IMR-90 (cell line): ENCODE measurements at regions not wholly inside any gene's neighbourhood (a gene's known extent, or its start where the extent isn't known, plus 50 kb on each side); places are given as distances from the start of the nearest gene placed in this dataset.

ENCODE experiments used
- ATAC-seq: fragments of 200-7000 bp; cut with Tn5 transposase; 2 replicates; pipeline ENCODE4 v1.9.1; 2020; ENCODE audit warnings: low read depth, mild to moderate bottlenecking, moderate library complexity
- BruUV-seq: library from RNA; stranded (reverse); fragments of 400-500 nt; replicated peaks from 2 replicates; lab custom pipeline; 2021; lab: Mats Ljungman, UMichigan
- CTCF ChIA-PET: fragments of 300-600 bp; formaldehyde crosslinking; extraction: SDS; loops from one replicate; lab custom pipeline; 2021; ENCODE audit warnings: antibody characterized with exemption; lab: Yijun Ruan, JAX
- POLR2A ChIA-PET: fragments of 300-600 bp; sonication (Branson Sonifier 250); formaldehyde crosslinking; loops from one replicate; lab custom pipeline; 2022; ENCODE audit warnings: antibody characterized with exemption; ENCODE audit not compliant: unreplicated experiment; lab: Charles Lee
- DNase-seq: peaks from one replicate; pipeline ENCODE4 v3.0.0; 2013
- H2AFZ ChIP-seq: replicated peaks from 2 replicates; pipeline ENCODE3; 2013; ENCODE audit warnings: low read length, mild to moderate bottlenecking; ENCODE audit not compliant: poor library complexity
- H2AK5ac ChIP-seq: 2 replicates; pipeline ENCODE4 v1.6.1; 2013; ENCODE audit warnings: low read depth, low read length, inconsistent platforms
- H2AK9ac ChIP-seq: replicated peaks from 2 replicates; pipeline ENCODE3; 2013; ENCODE audit warnings: mild to moderate bottlenecking, low read depth, low read length, moderate library complexity; ENCODE audit not compliant: poor library complexity
- H2BK120ac ChIP-seq: 2 replicates; pipeline ENCODE4 v1.6.1; 2013; ENCODE audit warnings: low read depth, low read length, inconsistent platforms
- H2BK15ac ChIP-seq: 3 replicates; pipeline ENCODE4 v1.6.1; 2013; ENCODE audit warnings: low read depth, low read length, inconsistent platforms
- H2BK20ac ChIP-seq: 2 replicates; pipeline ENCODE4 v1.6.1; 2013; ENCODE audit warnings: low read depth, mild to moderate bottlenecking, inconsistent platforms, low read length, moderate library complexity
- H2BK5ac ChIP-seq: 2 replicates; pipeline ENCODE4 v1.6.1; 2013; ENCODE audit warnings: mild to moderate bottlenecking, low read depth, low read length, inconsistent platforms; ENCODE audit not compliant: poor library complexity, severe bottlenecking
- H3K14ac ChIP-seq: replicated peaks from 2 replicates; pipeline ENCODE4 v1.6.1; 2013; ENCODE audit warnings: low read depth, low read length, inconsistent platforms
- H3K18ac ChIP-seq: 2 replicates; pipeline ENCODE4 v1.6.1; 2013; ENCODE audit warnings: low read depth, low read length, control low read depth
- H3K23ac ChIP-seq: 2 replicates; pipeline ENCODE4 v1.6.1; 2013; ENCODE audit warnings: low read depth, low read length, inconsistent platforms
- H3K27ac ChIP-seq: 2 replicates; pipeline ENCODE4 v1.5.1; 2013; ENCODE audit warnings: mild to moderate bottlenecking, control low read depth, low read length; ENCODE audit not compliant: insufficient read depth
- H3K27me3 ChIP-seq: 2 replicates; pipeline ENCODE4 v1.6.1; 2013; ENCODE audit warnings: low read length; ENCODE audit not compliant: control insufficient read depth, insufficient read depth
- H3K36me3 ChIP-seq: 2 replicates; pipeline ENCODE4 v1.6.1; 2013; ENCODE audit warnings: low read length, mixed read lengths; ENCODE audit not compliant: control insufficient read depth, insufficient read depth
- H3K4ac ChIP-seq: 2 replicates; pipeline ENCODE4 v1.6.1; 2013; ENCODE audit warnings: low read depth, low read length, inconsistent platforms
- H3K4me1 ChIP-seq: 2 replicates; pipeline ENCODE4 v1.6.1; 2013; ENCODE audit warnings: low read length, mixed read lengths; ENCODE audit not compliant: control insufficient read depth, insufficient read depth
- H3K4me2 ChIP-seq: 2 replicates; pipeline ENCODE4 v1.6.1; 2013; ENCODE audit warnings: low read depth, mild to moderate bottlenecking, control low read depth, low read length, moderate library complexity
- H3K4me3 ChIP-seq: 2 replicates; pipeline ENCODE4 v1.5.1; 2013; ENCODE audit warnings: low read depth, mild to moderate bottlenecking, control low read depth, low read length, moderate library complexity; ENCODE audit not compliant: insufficient read depth
- H3K56ac ChIP-seq: 2 replicates; pipeline ENCODE4 v1.6.1; 2013; ENCODE audit warnings: low read length, inconsistent platforms; ENCODE audit not compliant: insufficient read depth; ENCODE audit errors: extremely low read depth
- H3K79me1 ChIP-seq, 2 experiments: 2 replicates each; pipeline ENCODE4 v1.6.1; 2013; ENCODE audit warnings: low read length in 2 of 2, inconsistent platforms in 1 of 2, low read depth in 1 of 2
- H3K9ac ChIP-seq: 2 replicates; pipeline ENCODE4 v1.6.1; 2013; ENCODE audit warnings: low read depth, low read length, control low read depth
- H3K9me1 ChIP-seq: 2 replicates; pipeline ENCODE4 v1.6.1; 2013; ENCODE audit warnings: low read length, inconsistent platforms; ENCODE audit not compliant: insufficient read depth
- H3K9me3 ChIP-seq: 2 replicates; pipeline ENCODE4 v1.6.1; 2013; ENCODE audit warnings: low read length; ENCODE audit not compliant: control insufficient read depth, insufficient read depth
- H4K20me1 ChIP-seq: 2 replicates; pipeline ENCODE4 v1.6.1; 2013; ENCODE audit warnings: low read length, inconsistent platforms; ENCODE audit not compliant: insufficient read depth
- H4K5ac ChIP-seq: 2 replicates; pipeline ENCODE4 v1.6.1; 2013; ENCODE audit warnings: mild to moderate bottlenecking, low read depth, low read length, control low read depth
- H4K8ac ChIP-seq, 2 experiments: 2 replicates each; pipeline ENCODE4 v1.6.1; 2013; ENCODE audit warnings: low read depth in 2 of 2, low read length in 2 of 2, control low read depth in 1 of 2, inconsistent platforms in 1 of 2
- H4K91ac ChIP-seq: 2 replicates; pipeline ENCODE4 v1.6.1; 2013; ENCODE audit warnings: low read depth, low read length, inconsistent platforms; ENCODE audit not compliant: insufficient read depth
- CEBPB ChIP-seq: IDR thresholded peaks from 2 replicates; pipeline ENCODE4 v1.6.1; 2012; ENCODE audit warnings: low read depth, low read length, improper control_type of control experiment
- CHD1 ChIP-seq: IDR thresholded peaks from 2 replicates; pipeline ENCODE4 v1.6.1; 2012; ENCODE audit warnings: low read depth, low read length, improper control_type of control experiment
- FOS ChIP-seq: fragments of 150-350 bp; IDR thresholded peaks from 2 replicates; pipeline ENCODE4 v1.6.1; 2016; ENCODE audit warnings: low read depth, low read length
- MAFK ChIP-seq: IDR thresholded peaks from 2 replicates; pipeline ENCODE4 v1.6.1; 2012; ENCODE audit warnings: low read depth, low read length, improper control_type of control experiment
- MXI1 ChIP-seq: IDR thresholded peaks from 2 replicates; pipeline ENCODE4 v1.6.1; 2012; ENCODE audit warnings: low read depth, mild to moderate bottlenecking, low read length, moderate library complexity, borderline replicate concordance
- NFE2L2 ChIP-seq: fragments of 150-350 bp; IDR thresholded peaks from 2 replicates; pipeline ENCODE4 v1.6.1; 2016; ENCODE audit warnings: low read depth, mild to moderate bottlenecking, low read length
- RAD21 ChIP-seq: IDR thresholded peaks from 2 replicates; pipeline ENCODE4 v1.6.1; 2012; ENCODE audit warnings: low read length, improper control_type of control experiment
- RCOR1 ChIP-seq: IDR thresholded peaks from 2 replicates; pipeline ENCODE4 v1.6.1; 2012; ENCODE audit warnings: mild to moderate bottlenecking, low read length, improper control_type of control experiment; ENCODE audit not compliant: insufficient replicate concordance
- RFX5 ChIP-seq: IDR thresholded peaks from 2 replicates; pipeline ENCODE4 v1.8.0; 2012; ENCODE audit warnings: low read depth, mild to moderate bottlenecking, low read length, moderate library complexity
- SMC3 ChIP-seq: fragments of 150-350 bp; IDR thresholded peaks from 2 replicates; pipeline ENCODE4 v1.6.1; 2016; ENCODE audit warnings: low read depth, mild to moderate bottlenecking, antibody characterized with exemption, low read length, moderate library complexity
- WGBS, 2 experiments: methylation state at CpG; one replicate each; pipeline versions ENCODE4 v1.1.5 to v1.1.7; 2013; ENCODE audit warnings: missing lambda C conversion rate in 2 of 2; ENCODE audit not compliant: insufficient read length in 1 of 2; ENCODE audit errors: extremely low coverage in 2 of 2; 5-methylcytosine and 5-hydroxymethylcytosine counted together
- dilution Hi-C: fragments of 300-500 bp; cut with HindIII; formaldehyde crosslinking; loops from one replicate; pipeline ENCODE4 v1.14.3; 2018; ENCODE audit warnings: low sequenced_read_pairs; ENCODE audit not compliant: unreplicated experiment
- in situ Hi-C: fragments of 300-500 bp; cut with MboI; formaldehyde crosslinking; loops from 3 replicates; pipeline ENCODE4 v1.14.3; 2019; ENCODE audit warnings: low sequenced_read_pairs, inconsistent platforms, mixed read lengths
- intact Hi-C: fragments of 100-400 bp; cut with micrococcal nuclease; formaldehyde crosslinking; loops from 2 replicates; pipeline ENCODE4 v1.10.0; 2022
- TF ChIP-seq, protein P1 (sequence below): fragments of 150-350 bp; IDR thresholded peaks from 2 replicates; pipeline ENCODE4 v1.6.1; 2016; ENCODE audit warnings: low read depth, mild to moderate bottlenecking, low read length, moderate library complexity, borderline replicate concordance
- TF ChIP-seq, protein P2 (sequence below): fragments of 150-350 bp; IDR thresholded peaks from 2 replicates; pipeline ENCODE4 v1.6.1; 2017; ENCODE audit warnings: mild to moderate bottlenecking, antibody characterized with exemption, low read length, low read depth

DNA sequence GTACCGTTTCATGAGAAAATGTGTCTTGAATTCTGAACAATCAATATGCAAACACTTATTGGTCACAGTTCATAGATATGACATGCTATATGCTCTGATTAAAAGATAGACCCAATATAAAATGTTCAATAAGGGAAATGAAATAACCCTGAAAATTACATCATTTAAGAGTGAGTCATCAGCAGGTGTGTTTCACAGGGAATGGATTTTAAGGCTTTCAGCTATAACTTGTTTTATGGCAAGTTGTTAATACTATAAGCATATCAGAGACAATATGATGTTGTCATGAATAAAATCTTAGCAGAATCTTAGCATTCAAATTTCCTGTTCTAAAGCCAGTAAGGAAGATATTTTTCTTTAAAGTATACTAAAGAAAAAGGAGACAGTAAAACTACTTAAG lies 483.4 kb upstream of the PCDH9 start:
- Histone ChIP-seq H4K91ac (no peak overlapping the region), H2AK5ac (no peak overlapping the region), H3K36me3 (no peaks in the 10 kb centered on the region), H3K14ac (no peak overlapping the region), H4K8ac (no peak overlapping the region), H3K23ac (no peak overlapping the region), H3K4me3 (no peak overlapping the region), H3K9me3 (no peaks in the 10 kb centered on the region), H3K9ac (no peak overlapping the region), H2AK9ac (no peak overlapping the region), H3K79me1 (no peaks in the 10 kb centered on the region), H4K5ac (no peak overlapping the region), H3K4me2 (no peak overlapping the region), H3K27me3 (no peaks in the 10 kb centered on the region), H2AFZ (no peak overlapping the region), H3K4me1 (no peaks in the 10 kb centered on the region), H3K4ac (no peak overlapping the region), H3K27ac (no peak overlapping the region), H3K18ac (no peak overlapping the region), H4K20me1 (no peaks in the 10 kb centered on the region), H3K56ac (no peak overlapping the region), H3K9me1 (no peaks in the 10 kb centered on the region), H2BK120ac (no peak overlapping the region), H2BK5ac (no peak overlapping the region), H2BK15ac (no peak overlapping the region), H2BK20ac (no peak overlapping the region)
- TF ChIP-seq SMC3 = no peak
- no peak for TF ChIP-seq RCOR1
- TF ChIP-seq RAD21 = no peak
- TF ChIP-seq RFX5 = no peak
- TF ChIP-seq, protein P1, sequence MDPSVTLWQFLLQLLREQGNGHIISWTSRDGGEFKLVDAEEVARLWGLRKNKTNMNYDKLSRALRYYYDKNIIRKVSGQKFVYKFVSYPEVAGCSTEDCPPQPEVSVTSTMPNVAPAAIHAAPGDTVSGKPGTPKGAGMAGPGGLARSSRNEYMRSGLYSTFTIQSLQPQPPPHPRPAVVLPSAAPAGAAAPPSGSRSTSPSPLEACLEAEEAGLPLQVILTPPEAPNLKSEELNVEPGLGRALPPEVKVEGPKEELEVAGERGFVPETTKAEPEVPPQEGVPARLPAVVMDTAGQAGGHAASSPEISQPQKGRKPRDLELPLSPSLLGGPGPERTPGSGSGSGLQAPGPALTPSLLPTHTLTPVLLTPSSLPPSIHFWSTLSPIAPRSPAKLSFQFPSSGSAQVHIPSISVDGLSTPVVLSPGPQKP = no peak
- no peak for TF ChIP-seq MXI1
- TF ChIP-seq NFE2L2 = no peak
- TF ChIP-seq, protein P2, sequence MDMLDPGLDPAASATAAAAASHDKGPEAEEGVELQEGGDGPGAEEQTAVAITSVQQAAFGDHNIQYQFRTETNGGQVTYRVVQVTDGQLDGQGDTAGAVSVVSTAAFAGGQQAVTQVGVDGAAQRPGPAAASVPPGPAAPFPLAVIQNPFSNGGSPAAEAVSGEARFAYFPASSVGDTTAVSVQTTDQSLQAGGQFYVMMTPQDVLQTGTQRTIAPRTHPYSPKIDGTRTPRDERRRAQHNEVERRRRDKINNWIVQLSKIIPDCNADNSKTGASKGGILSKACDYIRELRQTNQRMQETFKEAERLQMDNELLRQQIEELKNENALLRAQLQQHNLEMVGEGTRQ = no peak
- TF ChIP-seq CHD1 = no peak
- TF ChIP-seq MAFK = no peak
- no peak for TF ChIP-seq CEBPB
- no peak for TF ChIP-seq FOS
- POLR2A ChIA-PET = no interaction called here
- DNase-seq (no peak), ATAC-seq (no peak)
- CTCF ChIA-PET = no interaction called here
- no TSS peak for BruUV-seq
- dilution Hi-C loops = no loop called here
- in situ Hi-C loops = no loop called here
- intact Hi-C loops = no loop called here
- no CpG with 5 or more reads among the region's 1 CpG for WGBS, 2 experiments
